ENCODE measurements at regions not wholly inside any gene's neighbourhood (a gene's known extent, or its start where the extent isn't known, plus 50 kb on each side); places are given as distances from the start of the nearest gene placed in this dataset.

DNA sequence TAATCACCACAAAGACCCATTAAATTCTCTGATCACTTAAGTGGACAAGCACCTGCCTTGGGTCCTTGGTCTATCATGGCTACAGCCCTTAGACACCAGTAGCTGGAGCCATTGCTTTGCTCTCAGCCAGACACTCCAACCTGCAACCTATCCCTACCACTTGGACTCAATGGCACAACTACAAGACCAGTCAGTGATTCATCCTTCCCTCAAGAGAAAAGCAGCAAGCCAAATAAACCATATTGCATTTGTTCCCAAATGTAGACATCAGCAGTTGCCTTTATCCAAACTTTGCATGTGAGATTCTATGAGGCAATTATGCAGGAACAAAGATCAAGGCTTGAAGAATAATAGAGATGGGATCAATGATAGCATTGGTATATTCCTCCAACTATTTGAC lies 263.4 kb downstream of the HHIPL2 start:
- Histone ChIP-seq H2AFZ (ENCODE audit: low read depth, low read length, poor library complexity, severe bottlenecking) (no peak overlapping the region), H3K9ac (ENCODE audit: low read length) (no peak overlapping the region), H3K36me3 (ENCODE audit: control insufficient read depth in 1 of 2, insufficient read depth in 2 of 2, low read length in 2 of 2) (no peaks in the 10 kb centered on the region), H3K9me3 (ENCODE audit: control insufficient read depth in 1 of 2, insufficient read depth in 1 of 2, low read depth in 1 of 2, low read length in 2 of 2) (no peaks in the 10 kb centered on the region), H3K4me2 (ENCODE audit: low read length) (no peak overlapping the region), H3K4me1 (ENCODE audit: control insufficient read depth in 1 of 2, insufficient read depth in 2 of 2, low read length in 2 of 2) (peaks cover 8 to 13% of the 10 kb centered on the region in 2 experiments; a peak in 3 of 4 replicates), H3K27ac (ENCODE audit: low read depth, low read length) (no peak overlapping the region), H3K9me2 (ENCODE audit: insufficient read depth) (no peaks in the 10 kb centered on the region), H3K27me3 (ENCODE audit: insufficient read depth, low read length) (no peaks in the 10 kb centered on the region), H3K79me2 (ENCODE audit: insufficient read depth, low read length) (no peaks in the 10 kb centered on the region), H4K20me1 (ENCODE audit: insufficient read depth) (no peaks in the 10 kb centered on the region), H3K4me3 (replicated peaks in 1 of 2; ENCODE audit: low read depth in 1 of 2, low read length in 2 of 2) (no peak overlapping the region)
- intact Hi-C loops (cut with micrococcal nuclease): no loop called here
- no TSS peak for BruUV-seq (replicated peaks)
- ATAC-seq: no peak
- DNase-seq (ENCODE audit: low read depth, low spot score): no peak
- TF ChIP-seq SRF (IDR thresholded peaks at IDR 0.05; ENCODE audit: low read depth) (no peak), SIN3A (IDR thresholded peaks at IDR 0.05; ENCODE audit: low read depth) (no peak), ZNF274 (IDR thresholded peaks at IDR 0.05; ENCODE audit: low read depth, low read length) (no peak), ELF1 (IDR thresholded peaks at IDR 0.05; ENCODE audit: borderline replicate concordance, low read depth) (no peak), ZFX (IDR thresholded peaks at IDR 0.05) (no peak), EZH2phosphoT487 (IDR thresholded peaks at IDR 0.05; ENCODE audit: borderline replicate concordance) (no peak), CBX3 (IDR thresholded peaks at IDR 0.05; ENCODE audit: low read depth) (no peak), EZH2 (IDR thresholded peaks at IDR 0.05) (no peak), YY1 (IDR thresholded peaks at IDR 0.05; ENCODE audit: extremely low read depth, insufficient replicate concordance, low read depth, low read length) (no peak), POLR2A (IDR thresholded peaks at IDR 0.05; ENCODE audit: borderline replicate concordance, extremely low read depth, insufficient read depth, insufficient read length) (no peak)
- TF ChIP-seq, protein P1, sequence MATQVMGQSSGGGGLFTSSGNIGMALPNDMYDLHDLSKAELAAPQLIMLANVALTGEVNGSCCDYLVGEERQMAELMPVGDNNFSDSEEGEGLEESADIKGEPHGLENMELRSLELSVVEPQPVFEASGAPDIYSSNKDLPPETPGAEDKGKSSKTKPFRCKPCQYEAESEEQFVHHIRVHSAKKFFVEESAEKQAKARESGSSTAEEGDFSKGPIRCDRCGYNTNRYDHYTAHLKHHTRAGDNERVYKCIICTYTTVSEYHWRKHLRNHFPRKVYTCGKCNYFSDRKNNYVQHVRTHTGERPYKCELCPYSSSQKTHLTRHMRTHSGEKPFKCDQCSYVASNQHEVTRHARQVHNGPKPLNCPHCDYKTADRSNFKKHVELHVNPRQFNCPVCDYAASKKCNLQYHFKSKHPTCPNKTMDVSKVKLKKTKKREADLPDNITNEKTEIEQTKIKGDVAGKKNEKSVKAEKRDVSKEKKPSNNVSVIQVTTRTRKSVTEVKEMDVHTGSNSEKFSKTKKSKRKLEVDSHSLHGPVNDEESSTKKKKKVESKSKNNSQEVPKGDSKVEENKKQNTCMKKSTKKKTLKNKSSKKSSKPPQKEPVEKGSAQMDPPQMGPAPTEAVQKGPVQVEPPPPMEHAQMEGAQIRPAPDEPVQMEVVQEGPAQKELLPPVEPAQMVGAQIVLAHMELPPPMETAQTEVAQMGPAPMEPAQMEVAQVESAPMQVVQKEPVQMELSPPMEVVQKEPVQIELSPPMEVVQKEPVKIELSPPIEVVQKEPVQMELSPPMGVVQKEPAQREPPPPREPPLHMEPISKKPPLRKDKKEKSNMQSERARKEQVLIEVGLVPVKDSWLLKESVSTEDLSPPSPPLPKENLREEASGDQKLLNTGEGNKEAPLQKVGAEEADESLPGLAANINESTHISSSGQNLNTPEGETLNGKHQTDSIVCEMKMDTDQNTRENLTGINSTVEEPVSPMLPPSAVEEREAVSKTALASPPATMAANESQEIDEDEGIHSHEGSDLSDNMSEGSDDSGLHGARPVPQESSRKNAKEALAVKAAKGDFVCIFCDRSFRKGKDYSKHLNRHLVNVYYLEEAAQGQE (IDR thresholded peaks at IDR 0.05; ENCODE audit: low read depth): no peak
- TF ChIP-seq, protein P2, sequence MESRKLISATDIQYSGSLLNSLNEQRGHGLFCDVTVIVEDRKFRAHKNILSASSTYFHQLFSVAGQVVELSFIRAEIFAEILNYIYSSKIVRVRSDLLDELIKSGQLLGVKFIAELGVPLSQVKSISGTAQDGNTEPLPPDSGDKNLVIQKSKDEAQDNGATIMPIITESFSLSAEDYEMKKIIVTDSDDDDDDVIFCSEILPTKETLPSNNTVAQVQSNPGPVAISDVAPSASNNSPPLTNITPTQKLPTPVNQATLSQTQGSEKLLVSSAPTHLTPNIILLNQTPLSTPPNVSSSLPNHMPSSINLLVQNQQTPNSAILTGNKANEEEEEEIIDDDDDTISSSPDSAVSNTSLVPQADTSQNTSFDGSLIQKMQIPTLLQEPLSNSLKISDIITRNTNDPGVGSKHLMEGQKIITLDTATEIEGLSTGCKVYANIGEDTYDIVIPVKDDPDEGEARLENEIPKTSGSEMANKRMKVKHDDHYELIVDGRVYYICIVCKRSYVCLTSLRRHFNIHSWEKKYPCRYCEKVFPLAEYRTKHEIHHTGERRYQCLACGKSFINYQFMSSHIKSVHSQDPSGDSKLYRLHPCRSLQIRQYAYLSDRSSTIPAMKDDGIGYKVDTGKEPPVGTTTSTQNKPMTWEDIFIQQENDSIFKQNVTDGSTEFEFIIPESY (IDR thresholded peaks at IDR 0.05; ENCODE audit: extremely low read depth, insufficient replicate concordance, low read length): no peak
- TF ChIP-seq, protein P3, sequence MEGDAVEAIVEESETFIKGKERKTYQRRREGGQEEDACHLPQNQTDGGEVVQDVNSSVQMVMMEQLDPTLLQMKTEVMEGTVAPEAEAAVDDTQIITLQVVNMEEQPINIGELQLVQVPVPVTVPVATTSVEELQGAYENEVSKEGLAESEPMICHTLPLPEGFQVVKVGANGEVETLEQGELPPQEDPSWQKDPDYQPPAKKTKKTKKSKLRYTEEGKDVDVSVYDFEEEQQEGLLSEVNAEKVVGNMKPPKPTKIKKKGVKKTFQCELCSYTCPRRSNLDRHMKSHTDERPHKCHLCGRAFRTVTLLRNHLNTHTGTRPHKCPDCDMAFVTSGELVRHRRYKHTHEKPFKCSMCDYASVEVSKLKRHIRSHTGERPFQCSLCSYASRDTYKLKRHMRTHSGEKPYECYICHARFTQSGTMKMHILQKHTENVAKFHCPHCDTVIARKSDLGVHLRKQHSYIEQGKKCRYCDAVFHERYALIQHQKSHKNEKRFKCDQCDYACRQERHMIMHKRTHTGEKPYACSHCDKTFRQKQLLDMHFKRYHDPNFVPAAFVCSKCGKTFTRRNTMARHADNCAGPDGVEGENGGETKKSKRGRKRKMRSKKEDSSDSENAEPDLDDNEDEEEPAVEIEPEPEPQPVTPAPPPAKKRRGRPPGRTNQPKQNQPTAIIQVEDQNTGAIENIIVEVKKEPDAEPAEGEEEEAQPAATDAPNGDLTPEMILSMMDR (IDR thresholded peaks at IDR 0.05 in 2 of 3, conservative IDR thresholded peaks at IDR 0.05 in 1 of 3; ENCODE audit: borderline replicate concordance in 1 of 3, insufficient read depth in 1 of 3, low read depth in 2 of 3, low read length in 2 of 3): no peak
- TF ChIP-seq, protein P4, sequence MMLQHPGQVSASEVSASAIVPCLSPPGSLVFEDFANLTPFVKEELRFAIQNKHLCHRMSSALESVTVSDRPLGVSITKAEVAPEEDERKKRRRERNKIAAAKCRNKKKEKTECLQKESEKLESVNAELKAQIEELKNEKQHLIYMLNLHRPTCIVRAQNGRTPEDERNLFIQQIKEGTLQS (IDR thresholded peaks at IDR 0.05): no peak
- ChIA-PET POLR2A (no interaction called here), RAD21 (ENCODE audit: low non-redundant PET in 1 of 2, low total read pairs in 2 of 2, uncharacterized antibody in 2 of 2, unreplicated experiment in 2 of 2) (no interaction called here), CTCF (no interaction called here)

Measured in HCT116 (cell line).